ENCODE measurements at regions not wholly inside any gene's neighbourhood (a gene's known extent, or its start where the extent isn't known, plus 50 kb on each side); places are given as distances from the start of the nearest gene placed in this dataset.

GRCh38 chr5:104172976-104173375 is 610.4 kb upstream of the NUDT12 start:
- no peak for DNase-seq (ENCODE audit: low spot score)
- Histone ChIP-seq H3K27me3 (no peaks in the 10 kb centered on the region), H3K9me2 (replicated peaks; ENCODE audit: insufficient read depth) (no peaks in the 10 kb centered on the region), H3K4me2 (no peak overlapping the region), H3K27ac (no peak overlapping the region), H3K4me3 (no peak overlapping the region), H3K9me3 (ENCODE audit: low read depth) (no peaks in the 10 kb centered on the region), H3K36me3 (replicated peaks; ENCODE audit: insufficient read depth, low read depth) (no peaks in the 10 kb centered on the region), H3K4me1 (ENCODE audit: insufficient read depth) (no peaks in the 10 kb centered on the region), H3K79me2 (no peaks in the 10 kb centered on the region), H2AFZ (no peak overlapping the region), H4K20me1 (ENCODE audit: insufficient read depth, poor library complexity, severe bottlenecking) (no peaks in the 10 kb centered on the region)
- TF ChIP-seq EZH2 (IDR thresholded peaks at IDR 0.05; ENCODE audit: borderline replicate concordance) (no peak), CTCF (IDR thresholded peaks at IDR 0.05; ENCODE audit: poor library complexity) (no peak), EZH2phosphoT487 (IDR thresholded peaks at IDR 0.05; ENCODE audit: low read depth, severe bottlenecking, unreplicated experiment) (no peak)
- WGBS (ENCODE audit: low lambda C conversion rate, missing lambda C conversion rate) = 82% methylated on average over 5 of the region's 5 CpGs

- Histone ChIP-seq H3K36me3 (replicated peaks; ENCODE audit: insufficient read depth, low read depth) (no peaks in the 10 kb centered on the region), H4K20me1 (ENCODE audit: insufficient read depth, poor library complexity, severe bottlenecking) (no peaks in the 10 kb centered on the region), H3K79me2 (no peaks in the 10 kb centered on the region), H3K27me3 (no peaks in the 10 kb centered on the region), H3K4me3 (no peak overlapping the region), H3K9me3 (ENCODE audit: low read depth) (no peaks in the 10 kb centered on the region), H2AFZ (no peak overlapping the region), H3K9me2 (replicated peaks; ENCODE audit: insufficient read depth) (no peaks in the 10 kb centered on the region), H3K4me2 (no peak overlapping the region), H3K4me1 (ENCODE audit: insufficient read depth) (no peaks in the 10 kb centered on the region), H3K27ac (no peak overlapping the region)
- no peak for TF ChIP-seq EZH2phosphoT487 (IDR thresholded peaks at IDR 0.05; ENCODE audit: low read depth, severe bottlenecking, unreplicated experiment)
- TF ChIP-seq CTCF (IDR thresholded peaks at IDR 0.05; ENCODE audit: poor library complexity) = no peak
- TF ChIP-seq EZH2 (IDR thresholded peaks at IDR 0.05; ENCODE audit: borderline replicate concordance) = no peak
- no peak for DNase-seq (ENCODE audit: low spot score)
- 87% methylated on average over 3 of the region's 3 CpGs for WGBS (ENCODE audit: low lambda C conversion rate, missing lambda C conversion rate)
Measured at GRCh38 chr5:104171958-104172690, 609.5 kb upstream of the NUDT12 start.

GRCh38 chr5:104170926-104171325 is 608.3 kb upstream of the NUDT12 start:
- Histone ChIP-seq H3K9me3 (ENCODE audit: low read depth) (no peaks in the 10 kb centered on the region), H3K4me3 (no peak overlapping the region), H3K27ac (no peak overlapping the region), H3K4me2 (no peak overlapping the region), H3K79me2 (no peaks in the 10 kb centered on the region), H2AFZ (no peak overlapping the region), H3K36me3 (replicated peaks; ENCODE audit: insufficient read depth, low read depth) (no peaks in the 10 kb centered on the region), H3K4me1 (ENCODE audit: insufficient read depth) (no peaks in the 10 kb centered on the region), H3K27me3 (no peaks in the 10 kb centered on the region), H4K20me1 (ENCODE audit: insufficient read depth, poor library complexity, severe bottlenecking) (no peaks in the 10 kb centered on the region), H3K9me2 (replicated peaks; ENCODE audit: insufficient read depth) (no peaks in the 10 kb centered on the region)
- TF ChIP-seq EZH2phosphoT487 (IDR thresholded peaks at IDR 0.05; ENCODE audit: low read depth, severe bottlenecking, unreplicated experiment) (no peak), EZH2 (IDR thresholded peaks at IDR 0.05; ENCODE audit: borderline replicate concordance) (no peak), CTCF (IDR thresholded peaks at IDR 0.05; ENCODE audit: poor library complexity) (no peak)
- DNase-seq (ENCODE audit: low spot score) = no peak
